ENCODE measurements at regions not wholly inside any gene's neighbourhood (a gene's known extent, or its start where the extent isn't known, plus 50 kb on each side); places are given as distances from the start of the nearest gene placed in this dataset.

DNA sequence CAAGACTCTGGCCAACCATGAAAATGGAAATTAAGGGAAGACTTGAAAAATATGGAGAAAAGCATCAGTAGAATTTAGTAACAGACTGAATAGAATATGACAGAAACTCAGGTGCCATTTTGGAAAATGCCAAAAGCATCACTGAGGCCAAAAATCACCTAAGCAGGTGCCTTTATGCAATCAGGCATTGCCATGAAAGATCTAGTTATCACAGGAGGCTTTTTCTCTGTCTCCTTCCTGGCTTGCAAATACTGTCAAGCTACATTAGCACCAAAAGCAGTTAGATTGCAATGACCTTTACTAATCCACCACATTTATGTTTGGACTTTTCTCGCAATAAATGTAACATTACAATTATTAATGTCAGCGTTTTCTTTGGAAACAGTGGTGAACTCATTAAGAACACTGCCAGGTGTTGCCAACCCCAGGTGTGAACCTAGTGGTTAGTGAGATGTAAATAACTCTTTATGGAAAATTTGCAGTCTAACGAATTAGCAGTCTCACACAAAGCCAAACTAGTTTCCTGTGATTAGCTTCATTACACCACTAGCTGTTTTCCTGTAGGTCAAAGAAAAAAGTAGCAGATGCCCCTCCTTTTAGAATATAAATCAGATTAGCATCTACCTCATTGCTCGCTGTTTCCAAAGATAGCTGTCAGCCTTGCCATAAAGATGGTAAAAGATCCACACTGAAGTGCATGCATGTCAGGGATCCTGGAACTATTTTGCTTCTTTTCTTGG lies 1568.4 kb upstream of the TENM3 start:
- no peak for DNase-seq (ENCODE audit: low spot score)
- no peaks in the 10 kb centered on the region for H3K9me3 Mint-ChIP-seq (ENCODE audit: unreplicated experiment)
- H3K4me3 Mint-ChIP-seq (ENCODE audit: unreplicated experiment) = no peak overlapping the region
- TF ChIP-seq, protein P1, sequence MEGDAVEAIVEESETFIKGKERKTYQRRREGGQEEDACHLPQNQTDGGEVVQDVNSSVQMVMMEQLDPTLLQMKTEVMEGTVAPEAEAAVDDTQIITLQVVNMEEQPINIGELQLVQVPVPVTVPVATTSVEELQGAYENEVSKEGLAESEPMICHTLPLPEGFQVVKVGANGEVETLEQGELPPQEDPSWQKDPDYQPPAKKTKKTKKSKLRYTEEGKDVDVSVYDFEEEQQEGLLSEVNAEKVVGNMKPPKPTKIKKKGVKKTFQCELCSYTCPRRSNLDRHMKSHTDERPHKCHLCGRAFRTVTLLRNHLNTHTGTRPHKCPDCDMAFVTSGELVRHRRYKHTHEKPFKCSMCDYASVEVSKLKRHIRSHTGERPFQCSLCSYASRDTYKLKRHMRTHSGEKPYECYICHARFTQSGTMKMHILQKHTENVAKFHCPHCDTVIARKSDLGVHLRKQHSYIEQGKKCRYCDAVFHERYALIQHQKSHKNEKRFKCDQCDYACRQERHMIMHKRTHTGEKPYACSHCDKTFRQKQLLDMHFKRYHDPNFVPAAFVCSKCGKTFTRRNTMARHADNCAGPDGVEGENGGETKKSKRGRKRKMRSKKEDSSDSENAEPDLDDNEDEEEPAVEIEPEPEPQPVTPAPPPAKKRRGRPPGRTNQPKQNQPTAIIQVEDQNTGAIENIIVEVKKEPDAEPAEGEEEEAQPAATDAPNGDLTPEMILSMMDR (IDR thresholded peaks at IDR 0.05; ENCODE audit: unreplicated experiment) = no peak
- H3K27ac Mint-ChIP-seq (ENCODE audit: unreplicated experiment) = no peak overlapping the region
- H3K27me3 Mint-ChIP-seq (ENCODE audit: unreplicated experiment) = peaks cover 1% of the 10 kb centered on the region
- H3K4me1 Mint-ChIP-seq (ENCODE audit: unreplicated experiment) = peaks cover 4% of the 10 kb centered on the region
- H3K36me3 Mint-ChIP-seq (ENCODE audit: low read depth, unreplicated experiment) = no peaks in the 10 kb centered on the region

DNA sequence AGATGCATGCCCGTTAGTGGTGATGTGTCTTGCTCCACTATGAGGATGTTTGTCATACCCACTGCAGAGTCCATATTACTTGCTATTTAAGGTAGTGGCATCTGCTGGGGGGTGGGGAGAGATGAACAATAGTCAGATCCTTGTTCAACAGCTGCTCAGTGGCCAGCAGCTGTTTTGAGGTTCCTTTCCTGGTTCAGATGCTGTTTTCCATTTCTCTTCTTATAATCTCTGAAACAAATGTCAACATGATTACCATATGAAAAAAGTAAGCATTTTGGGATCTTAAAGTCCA lies 1567.9 kb upstream of the TENM3 start:
- Mint-ChIP-seq H3K36me3 (ENCODE audit: low read depth, unreplicated experiment) (no peaks in the 10 kb centered on the region), H3K27ac (ENCODE audit: unreplicated experiment) (no peak overlapping the region)
- TF ChIP-seq, protein P1 (IDR thresholded peaks at IDR 0.05; ENCODE audit: unreplicated experiment) = no peak

DNA sequence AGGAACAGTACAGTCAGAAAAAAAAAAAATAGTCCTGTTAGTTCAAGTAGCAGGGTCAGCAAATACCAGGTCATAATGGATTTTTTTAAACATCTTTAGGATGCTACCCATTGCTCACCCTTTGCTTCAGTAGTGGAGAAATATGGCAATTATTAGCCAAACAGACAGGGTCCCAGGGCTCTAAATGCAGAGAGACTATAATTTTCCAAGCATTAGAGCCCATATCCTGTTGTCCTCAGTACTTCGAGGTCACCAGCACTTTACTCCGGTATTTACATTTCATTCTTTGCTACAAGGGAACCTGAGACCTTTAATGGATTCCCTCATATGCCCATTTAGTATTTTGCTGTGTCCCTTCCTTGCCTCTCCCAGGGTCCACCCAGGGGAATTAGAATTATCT lies 1562.9 kb upstream of the TENM3 start:
- TF ChIP-seq, protein P1 (IDR thresholded peaks at IDR 0.05; ENCODE audit: unreplicated experiment) = no peak
- Mint-ChIP-seq H3K36me3 (ENCODE audit: low read depth, unreplicated experiment) (no peaks in the 10 kb centered on the region), H3K9me3 (ENCODE audit: unreplicated experiment) (no peaks in the 10 kb centered on the region), H3K27ac (ENCODE audit: unreplicated experiment) (no peak overlapping the region), H3K4me3 (ENCODE audit: unreplicated experiment) (no peak overlapping the region), H3K4me1 (ENCODE audit: unreplicated experiment) (peaks cover 2% of the 10 kb centered on the region), H3K27me3 (ENCODE audit: unreplicated experiment) (no peaks in the 10 kb centered on the region)
- no peak for DNase-seq (ENCODE audit: low spot score)

More for the DNA sequence above, 1567.9 kb upstream of the TENM3 start:
- DNase-seq (ENCODE audit: low spot score) = no peak
- no peak overlapping the region for H3K4me3 Mint-ChIP-seq (ENCODE audit: unreplicated experiment)
- no peaks in the 10 kb centered on the region for H3K9me3 Mint-ChIP-seq (ENCODE audit: unreplicated experiment)
- H3K4me1 Mint-ChIP-seq (ENCODE audit: unreplicated experiment) = peaks cover 4% of the 10 kb centered on the region
- peaks cover 1% of the 10 kb centered on the region for H3K27me3 Mint-ChIP-seq (ENCODE audit: unreplicated experiment)

DNA sequence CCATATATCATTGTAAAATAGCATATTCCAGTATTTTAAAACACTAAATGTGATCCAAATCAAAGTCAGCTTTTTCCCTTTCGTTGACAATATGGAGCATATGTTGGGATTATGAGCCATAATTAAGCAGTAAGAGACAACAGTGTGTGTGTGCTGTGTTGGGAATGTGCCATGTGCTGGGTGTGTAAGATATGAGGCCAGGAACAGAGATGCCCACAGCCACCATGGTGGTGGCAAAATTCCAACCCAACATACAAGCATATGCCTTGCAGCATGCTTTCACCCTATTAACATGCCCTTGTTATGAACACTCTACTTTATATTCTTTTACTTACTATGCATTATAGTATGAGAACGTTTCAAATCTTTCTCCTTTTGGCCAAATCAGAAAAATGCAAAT lies 1560.4 kb upstream of the TENM3 start:
- Mint-ChIP-seq H3K27me3 (ENCODE audit: unreplicated experiment) (no peaks in the 10 kb centered on the region), H3K36me3 (ENCODE audit: low read depth, unreplicated experiment) (no peaks in the 10 kb centered on the region), H3K4me1 (ENCODE audit: unreplicated experiment) (no peaks in the 10 kb centered on the region), H3K9me3 (ENCODE audit: unreplicated experiment) (no peaks in the 10 kb centered on the region), H3K27ac (ENCODE audit: unreplicated experiment) (no peak overlapping the region), H3K4me3 (ENCODE audit: unreplicated experiment) (no peak overlapping the region)
- TF ChIP-seq, protein P1 (IDR thresholded peaks at IDR 0.05; ENCODE audit: unreplicated experiment) = no peak
- DNase-seq (ENCODE audit: low spot score) = no peak

DNA sequence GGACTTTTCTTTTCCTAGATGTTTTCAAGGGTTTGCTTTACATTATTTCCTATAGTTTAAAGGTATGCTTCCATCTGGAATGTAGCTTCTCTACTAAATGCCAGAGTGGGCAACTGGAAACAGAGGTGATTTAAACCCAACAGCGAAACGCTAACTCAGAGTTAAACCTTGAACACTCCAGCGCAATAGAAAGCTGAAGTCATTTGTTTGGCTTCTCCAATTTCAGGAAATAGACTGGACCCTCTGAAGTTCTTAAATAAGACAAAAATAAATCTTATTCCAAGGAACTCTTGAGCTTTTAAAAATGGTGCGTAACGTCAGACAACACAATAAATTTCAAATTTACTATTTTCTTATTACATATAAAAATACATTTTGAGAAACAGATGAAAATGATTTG lies 1560.0 kb upstream of the TENM3 start:
- no peaks in the 10 kb centered on the region for H3K9me3 Mint-ChIP-seq (ENCODE audit: unreplicated experiment)
- TF ChIP-seq, protein P1 (IDR thresholded peaks at IDR 0.05; ENCODE audit: unreplicated experiment) = no peak
- no peak overlapping the region for H3K27ac Mint-ChIP-seq (ENCODE audit: unreplicated experiment)

More for the DNA sequence above, 1560.0 kb upstream of the TENM3 start:
- no peak for DNase-seq (ENCODE audit: low spot score)
- no peaks in the 10 kb centered on the region for H3K27me3 Mint-ChIP-seq (ENCODE audit: unreplicated experiment)
- H3K4me1 Mint-ChIP-seq (ENCODE audit: unreplicated experiment) = no peaks in the 10 kb centered on the region
- no peaks in the 10 kb centered on the region for H3K36me3 Mint-ChIP-seq (ENCODE audit: low read depth, unreplicated experiment)
- no peak overlapping the region for H3K4me3 Mint-ChIP-seq (ENCODE audit: unreplicated experiment)

Data from endothelial cell (in vitro differentiated cells).